ENCODE measurements at regions not wholly inside any gene's neighbourhood (a gene's known extent, or its start where the extent isn't known, plus 50 kb on each side); places are given as distances from the start of the nearest gene placed in this dataset.
"Not testable (repeated sequence)": the region's sequence is repeated elsewhere in the genome, so short reads cannot be mapped to it uniquely, and the experiment has no call there.

GRCh38 chr6:93021235-93021915 is 398.0 kb downstream of the EPHA7 start:
- no peaks in the 10 kb centered on the region for H3K27me3 ChIP-seq (ENCODE audit: control insufficient read depth, insufficient read depth, low read length)
- H3K4me3 ChIP-seq (ENCODE audit: low read depth, low read length) = no peak overlapping the region
- 0 out of 2 replicates have a peak, but pooled peaks cover 5% of the 10 kb centered on the region for H3K4me1 ChIP-seq (ENCODE audit: control insufficient read depth, insufficient read depth, low read length)
- H3K9me3 ChIP-seq (ENCODE audit: control insufficient read depth, insufficient read depth, low read length) = no peaks in the 10 kb centered on the region
- no peak overlapping the region for H3K27ac ChIP-seq (ENCODE audit: low read depth, low read length)
- no peaks in the 10 kb centered on the region for H3K36me3 ChIP-seq (ENCODE audit: control insufficient read depth, insufficient read depth, low read length)
- no peak overlapping the region for H3K9ac ChIP-seq (ENCODE audit: low read depth, low read length)

GRCh38 chr6:93017626-93018025 is 401.7 kb downstream of the EPHA7 start:
- H3K9ac ChIP-seq (ENCODE audit: low read depth, low read length) = no peak overlapping the region
- H3K27me3 ChIP-seq (ENCODE audit: control insufficient read depth, insufficient read depth, low read length) = no peaks in the 10 kb centered on the region
- H3K36me3 ChIP-seq (ENCODE audit: control insufficient read depth, insufficient read depth, low read length) = no peaks in the 10 kb centered on the region
- H3K4me1 ChIP-seq (ENCODE audit: control insufficient read depth, insufficient read depth, low read length) = peaks cover 10% of the 10 kb centered on the region
- no peak overlapping the region for H3K4me3 ChIP-seq (ENCODE audit: low read depth, low read length)
- no peak overlapping the region for H3K27ac ChIP-seq (ENCODE audit: low read depth, low read length)
- H3K9me3 ChIP-seq (ENCODE audit: control insufficient read depth, insufficient read depth, low read length) = no peaks in the 10 kb centered on the region

- Histone ChIP-seq H3K4me1 (ENCODE audit: control insufficient read depth, insufficient read depth, low read length) (peaks cover 12% of the 10 kb centered on the region), H3K9me3 (ENCODE audit: control insufficient read depth, insufficient read depth, low read length) (no peaks in the 10 kb centered on the region), H3K9ac (ENCODE audit: low read depth, low read length) (no peak overlapping the region), H3K4me3 (ENCODE audit: low read depth, low read length) (no peak overlapping the region), H3K27me3 (ENCODE audit: control insufficient read depth, insufficient read depth, low read length) (no peaks in the 10 kb centered on the region), H3K36me3 (ENCODE audit: control insufficient read depth, insufficient read depth, low read length) (no peaks in the 10 kb centered on the region), H3K27ac (ENCODE audit: low read depth, low read length) (no peak overlapping the region)
Observed at GRCh38 chr6:93017213-93017612, 402.1 kb downstream of the EPHA7 start.

GRCh38 chr6:93013054-93013453 is 406.3 kb downstream of the EPHA7 start:
- no peaks in the 10 kb centered on the region for H3K27me3 ChIP-seq (ENCODE audit: control insufficient read depth, insufficient read depth, low read length)
- no peaks in the 10 kb centered on the region for H3K36me3 ChIP-seq (ENCODE audit: control insufficient read depth, insufficient read depth, low read length)
- H3K4me1 ChIP-seq (ENCODE audit: control insufficient read depth, insufficient read depth, low read length) = peaks cover 7% of the 10 kb centered on the region
- H3K27ac ChIP-seq (ENCODE audit: low read depth, low read length) = no peak overlapping the region
- H3K4me3 ChIP-seq (ENCODE audit: low read depth, low read length) = no peak overlapping the region
- no peak overlapping the region for H3K9ac ChIP-seq (ENCODE audit: low read depth, low read length)
- H3K9me3 ChIP-seq (ENCODE audit: control insufficient read depth, insufficient read depth, low read length) = no peaks in the 10 kb centered on the region

GRCh38 chr6:93008375-93008774 is 411.0 kb downstream of the EPHA7 start:
- H3K36me3 ChIP-seq (ENCODE audit: control insufficient read depth, insufficient read depth, low read length) = no peaks in the 10 kb centered on the region
- no peak overlapping the region for H3K4me3 ChIP-seq (ENCODE audit: low read depth, low read length)
- H3K27ac ChIP-seq (ENCODE audit: low read depth, low read length) = no peak overlapping the region
- no peaks in the 10 kb centered on the region for H3K27me3 ChIP-seq (ENCODE audit: control insufficient read depth, insufficient read depth, low read length)
- H3K9me3 ChIP-seq (ENCODE audit: control insufficient read depth, insufficient read depth, low read length) = no peaks in the 10 kb centered on the region
- H3K4me1 ChIP-seq (ENCODE audit: control insufficient read depth, insufficient read depth, low read length) = peaks cover 7% of the 10 kb centered on the region
- no peak overlapping the region for H3K9ac ChIP-seq (ENCODE audit: low read depth, low read length)

GRCh38 chr6:92989656-92990055 is 429.7 kb downstream of the EPHA7 start:
- H3K4me1 ChIP-seq (ENCODE audit: control insufficient read depth, insufficient read depth, low read length) = no peaks in the 10 kb centered on the region
- H3K9me3 ChIP-seq (ENCODE audit: control insufficient read depth, insufficient read depth, low read length) = peaks cover 2% of the 10 kb centered on the region; the same call in 1 of the 2 replicates
- no peaks in the 10 kb centered on the region for H3K36me3 ChIP-seq (ENCODE audit: control insufficient read depth, insufficient read depth, low read length)
- H3K27ac ChIP-seq (ENCODE audit: low read depth, low read length) = no peak overlapping the region
- H3K27me3 ChIP-seq (ENCODE audit: control insufficient read depth, insufficient read depth, low read length) = no peaks in the 10 kb centered on the region
- H3K9ac ChIP-seq (ENCODE audit: low read depth, low read length) = no peak overlapping the region
- H3K4me3 ChIP-seq (ENCODE audit: low read depth, low read length) = no peak overlapping the region

GRCh38 chr6:92979281-92979680 is 440.1 kb downstream of the EPHA7 start:
- Histone ChIP-seq H3K4me1 (ENCODE audit: control insufficient read depth, insufficient read depth, low read length) (no peaks in the 10 kb centered on the region), H3K27me3 (ENCODE audit: control insufficient read depth, insufficient read depth, low read length) (no peaks in the 10 kb centered on the region), H3K9ac (ENCODE audit: low read depth, low read length) (no peak overlapping the region), H3K4me3 (ENCODE audit: low read depth, low read length) (no peak overlapping the region), H3K9me3 (ENCODE audit: control insufficient read depth, insufficient read depth, low read length) (no peaks in the 10 kb centered on the region), H3K27ac (ENCODE audit: low read depth, low read length) (no peak overlapping the region), H3K36me3 (ENCODE audit: control insufficient read depth, insufficient read depth, low read length) (no peaks in the 10 kb centered on the region)

GRCh38 chr6:92977018-92977417 is 442.3 kb downstream of the EPHA7 start:
- H3K9me3 ChIP-seq (ENCODE audit: control insufficient read depth, insufficient read depth, low read length) = no peaks in the 10 kb centered on the region
- H3K9ac ChIP-seq (ENCODE audit: low read depth, low read length) = no peak overlapping the region
- no peaks in the 10 kb centered on the region for H3K4me1 ChIP-seq (ENCODE audit: control insufficient read depth, insufficient read depth, low read length)
- H3K36me3 ChIP-seq (ENCODE audit: control insufficient read depth, insufficient read depth, low read length) = no peaks in the 10 kb centered on the region
- no peak overlapping the region for H3K4me3 ChIP-seq (ENCODE audit: low read depth, low read length)
- H3K27ac ChIP-seq (ENCODE audit: low read depth, low read length) = no peak overlapping the region
- no peaks in the 10 kb centered on the region for H3K27me3 ChIP-seq (ENCODE audit: control insufficient read depth, insufficient read depth, low read length)

- Histone ChIP-seq H3K27me3 (ENCODE audit: control insufficient read depth, insufficient read depth, low read length) (no peaks in the 10 kb centered on the region), H3K36me3 (ENCODE audit: control insufficient read depth, insufficient read depth, low read length) (no peaks in the 10 kb centered on the region), H3K4me1 (ENCODE audit: control insufficient read depth, insufficient read depth, low read length) (no peaks in the 10 kb centered on the region), H3K4me3 (ENCODE audit: low read depth, low read length) (no peak overlapping the region), H3K27ac (ENCODE audit: low read depth, low read length) (no peak overlapping the region), H3K9ac (ENCODE audit: low read depth, low read length) (no peak overlapping the region), H3K9me3 (ENCODE audit: control insufficient read depth, insufficient read depth, low read length) (no peaks in the 10 kb centered on the region)
Observed at GRCh38 chr6:92967362-92967761, 452.0 kb downstream of the EPHA7 start.

- Histone ChIP-seq H3K27ac (ENCODE audit: low read depth, low read length) (no peak overlapping the region), H3K4me1 (ENCODE audit: control insufficient read depth, insufficient read depth, low read length) (no peaks in the 10 kb centered on the region), H3K9me3 (ENCODE audit: control insufficient read depth, insufficient read depth, low read length) (peaks cover 7% of the 10 kb centered on the region; the same call in 1 of the 2 replicates), H3K4me3 (ENCODE audit: low read depth, low read length) (no peak overlapping the region), H3K27me3 (ENCODE audit: control insufficient read depth, insufficient read depth, low read length) (no peaks in the 10 kb centered on the region), H3K9ac (ENCODE audit: low read depth, low read length) (no peak overlapping the region), H3K36me3 (ENCODE audit: control insufficient read depth, insufficient read depth, low read length) (no peaks in the 10 kb centered on the region)
Observed at GRCh38 chr6:92962846-92963245, 456.5 kb downstream of the EPHA7 start.

GRCh38 chr6:92952111-92952510 is 467.2 kb downstream of the EPHA7 start:
- not testable (repeated sequence) for H3K27ac ChIP-seq (ENCODE audit: low read depth, low read length); H3K27me3 ChIP-seq (ENCODE audit: control insufficient read depth, insufficient read depth, low read length); H3K36me3 ChIP-seq (ENCODE audit: control insufficient read depth, insufficient read depth, low read length); H3K4me1 ChIP-seq (ENCODE audit: control insufficient read depth, insufficient read depth, low read length); H3K9me3 ChIP-seq (ENCODE audit: control insufficient read depth, insufficient read depth, low read length); H3K9ac ChIP-seq (ENCODE audit: low read depth, low read length); H3K4me3 ChIP-seq (ENCODE audit: low read depth, low read length)

Measured in HUES48 (cell line).